ENCODE measurements at regions not wholly inside any gene's neighbourhood (a gene's known extent, or its start where the extent isn't known, plus 50 kb on each side); places are given as distances from the start of the nearest gene placed in this dataset.

DNA sequence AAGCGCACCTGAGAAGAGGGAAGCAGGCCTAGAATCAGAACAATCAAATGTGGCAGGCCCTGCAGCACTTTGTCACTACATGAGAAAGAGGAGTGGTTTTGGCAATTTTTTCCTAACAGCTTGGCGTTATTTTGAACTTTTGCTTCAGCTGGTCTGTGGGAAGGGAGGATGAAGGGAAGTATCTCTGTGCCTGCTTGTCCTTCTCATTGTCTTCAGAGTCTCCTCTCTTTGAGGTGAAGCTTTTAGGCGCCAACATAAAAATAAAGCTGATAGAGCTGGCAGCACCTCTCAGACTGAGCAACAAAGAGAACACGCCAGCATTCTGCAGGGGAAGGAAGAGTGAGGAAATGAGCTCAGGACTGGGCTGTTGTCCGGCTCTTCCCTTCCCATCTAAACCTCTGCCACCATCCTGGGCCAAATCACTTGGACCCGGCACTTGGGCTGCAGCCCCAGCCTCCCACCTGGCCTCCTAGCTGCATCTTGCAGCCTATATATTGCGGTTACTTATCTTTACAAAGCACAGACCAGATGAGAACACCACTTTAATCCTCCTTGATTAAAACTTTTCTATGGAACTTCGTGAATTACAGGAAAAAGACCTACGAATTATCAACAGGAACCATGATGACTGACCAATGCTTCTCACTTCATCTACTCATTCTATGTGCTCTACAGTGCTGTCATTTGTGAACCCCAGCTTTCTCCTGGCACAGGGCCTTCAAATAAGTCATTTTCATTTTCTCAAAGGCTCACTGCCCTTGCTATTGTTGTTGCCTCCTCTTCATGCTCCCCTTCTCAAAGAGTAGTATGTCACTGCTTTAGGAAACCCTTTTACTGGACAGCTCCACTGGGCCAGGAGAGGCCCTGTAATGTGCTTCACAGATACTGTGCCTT is 476.4 kb upstream of the HS3ST1 start:
- in situ Hi-C loops (cut with HindIII; ENCODE audit: low sequenced_read_pairs) = no loop called here

DNA sequence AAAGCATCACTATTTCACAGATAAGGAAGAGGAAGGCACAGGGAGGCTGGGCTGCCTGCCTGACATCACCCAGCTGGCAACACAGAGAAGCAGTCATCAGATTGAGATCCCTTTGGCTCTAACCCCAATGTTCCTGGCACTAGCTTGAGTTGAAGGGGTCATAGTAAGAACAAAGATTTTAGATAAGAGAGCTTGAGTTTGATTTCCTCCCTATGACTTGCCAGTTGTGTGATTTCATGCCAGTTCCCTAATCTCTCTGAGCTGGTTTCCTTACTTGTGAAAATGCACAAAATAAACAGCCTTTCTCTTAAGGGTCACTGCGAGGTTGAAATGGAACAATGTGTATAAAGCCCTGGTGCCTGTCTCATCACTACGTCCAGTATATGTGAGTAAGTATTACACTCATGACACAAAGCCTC is 475.4 kb upstream of the HS3ST1 start:
- in situ Hi-C loops (cut with HindIII; ENCODE audit: low sequenced_read_pairs) = no loop called here

DNA sequence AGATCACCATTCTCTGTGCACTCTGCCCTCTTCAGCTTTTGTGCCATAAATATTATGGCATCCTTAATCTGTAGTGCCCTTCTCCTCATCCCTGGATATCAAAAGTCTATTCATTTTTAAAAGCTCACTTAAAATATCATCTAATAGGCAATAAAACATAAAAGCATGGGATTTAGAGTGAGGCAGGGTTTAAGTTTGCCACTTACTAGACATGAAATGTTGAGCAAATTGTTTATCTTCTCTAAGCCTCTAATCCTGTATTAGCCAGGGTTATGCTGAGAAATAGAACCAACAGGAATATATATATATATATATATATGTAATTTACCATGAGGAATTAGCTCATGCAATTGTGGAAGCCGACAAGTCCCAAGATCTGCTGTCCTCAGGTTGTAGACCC is 472.4 kb upstream of the HS3ST1 start:
- in situ Hi-C loops (cut with HindIII; ENCODE audit: low sequenced_read_pairs) = no loop called here

DNA sequence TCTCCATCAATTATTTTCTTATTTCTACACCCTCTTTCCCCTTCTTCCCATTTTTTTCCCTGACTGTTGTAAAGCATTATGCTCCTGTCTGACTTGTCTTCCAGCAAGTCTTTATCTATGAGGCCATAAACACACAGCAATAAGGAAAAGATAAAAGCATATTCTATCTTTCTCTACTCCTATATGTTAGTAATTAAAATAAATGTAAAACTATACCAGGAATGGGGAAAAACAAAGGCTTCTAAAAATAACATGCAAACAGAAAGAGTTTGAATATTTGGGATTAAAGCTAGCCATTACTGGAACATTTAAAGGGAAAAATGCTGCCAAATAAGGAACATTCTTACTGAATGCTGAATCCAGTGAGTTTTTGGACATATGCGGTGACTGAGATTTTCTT is 471.7 kb upstream of the HS3ST1 start:
- in situ Hi-C loops (cut with HindIII; ENCODE audit: low sequenced_read_pairs) = no loop called here

DNA sequence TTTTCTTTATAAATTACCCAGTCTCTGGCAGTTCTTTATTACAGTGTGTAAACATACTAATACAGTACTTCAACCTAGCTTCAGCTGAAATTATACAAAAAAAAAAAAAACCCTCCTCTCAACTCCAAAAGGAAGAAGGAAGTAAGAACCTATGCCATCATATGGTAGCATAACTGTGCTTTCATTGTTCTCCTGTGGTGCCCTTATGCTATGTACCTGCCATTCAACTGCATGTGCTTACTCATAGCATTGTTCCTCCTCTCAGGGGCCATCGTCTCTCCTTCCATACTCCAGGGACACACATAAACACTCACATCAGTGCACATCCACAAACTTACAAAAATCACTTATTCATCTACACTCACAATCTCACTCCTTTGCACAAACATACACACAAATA is 470.1 kb upstream of the HS3ST1 start:
- in situ Hi-C loops (cut with HindIII; ENCODE audit: low sequenced_read_pairs) = no loop called here

DNA sequence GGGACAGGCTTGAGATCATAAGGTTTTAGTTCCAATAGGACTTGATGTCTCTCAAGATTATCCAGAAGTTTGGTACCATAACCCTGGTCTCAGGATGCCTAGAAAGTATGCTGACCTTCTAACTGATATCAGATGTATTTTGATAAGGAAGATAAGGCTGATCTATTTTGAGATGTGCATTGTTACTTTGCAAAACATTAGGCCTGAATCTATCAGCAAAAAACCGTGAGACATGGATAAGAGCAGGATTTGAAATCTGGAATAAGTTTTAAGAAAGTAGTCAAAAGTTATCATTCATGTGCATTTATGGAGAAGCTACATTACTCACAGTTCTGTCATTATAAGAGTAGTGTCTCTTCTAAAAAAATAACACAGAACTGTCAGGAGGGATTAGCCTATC is 467.1 kb upstream of the HS3ST1 start:
- in situ Hi-C loops (cut with HindIII; ENCODE audit: low sequenced_read_pairs) = no loop called here

DNA sequence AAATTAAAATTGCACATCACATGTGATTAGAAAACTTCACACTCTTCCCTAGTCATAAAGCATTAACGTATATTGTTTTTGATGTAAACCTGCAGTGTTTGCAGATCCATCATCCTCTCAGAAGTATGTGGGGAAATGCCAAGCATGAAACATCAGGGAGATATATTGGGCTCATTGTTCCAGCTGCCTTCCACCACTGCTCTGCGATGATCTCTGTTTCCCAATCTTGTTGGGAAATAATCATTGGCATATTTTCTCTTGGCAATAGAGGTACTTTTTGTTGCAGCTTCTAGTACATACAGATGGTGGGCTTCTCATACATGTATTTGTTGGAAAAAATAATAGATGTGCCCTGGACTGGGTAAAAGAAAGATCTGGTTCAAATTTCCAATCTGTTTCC is 466.3 kb upstream of the HS3ST1 start:
- in situ Hi-C loops (cut with HindIII; ENCODE audit: low sequenced_read_pairs) = no loop called here

DNA sequence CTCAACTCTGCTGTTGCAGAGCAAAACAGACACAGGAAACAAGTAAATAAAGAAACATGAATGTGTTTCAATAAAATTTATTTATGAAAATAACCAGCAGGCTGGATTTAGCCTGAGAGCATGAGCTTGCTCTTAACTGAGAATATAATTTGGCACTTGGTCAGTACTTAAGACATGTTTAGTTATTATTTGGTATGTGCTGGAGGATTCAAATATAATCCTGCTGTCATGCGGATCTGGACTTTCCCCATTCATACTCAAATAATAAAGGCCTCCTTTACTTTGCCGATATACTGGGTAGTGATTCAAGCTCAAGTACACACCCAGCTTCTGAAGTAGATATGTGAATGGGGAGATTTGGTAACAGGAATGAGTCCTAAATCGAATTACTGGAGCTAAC is 465.5 kb upstream of the HS3ST1 start:
- in situ Hi-C loops (cut with HindIII; ENCODE audit: low sequenced_read_pairs) = no loop called here

DNA sequence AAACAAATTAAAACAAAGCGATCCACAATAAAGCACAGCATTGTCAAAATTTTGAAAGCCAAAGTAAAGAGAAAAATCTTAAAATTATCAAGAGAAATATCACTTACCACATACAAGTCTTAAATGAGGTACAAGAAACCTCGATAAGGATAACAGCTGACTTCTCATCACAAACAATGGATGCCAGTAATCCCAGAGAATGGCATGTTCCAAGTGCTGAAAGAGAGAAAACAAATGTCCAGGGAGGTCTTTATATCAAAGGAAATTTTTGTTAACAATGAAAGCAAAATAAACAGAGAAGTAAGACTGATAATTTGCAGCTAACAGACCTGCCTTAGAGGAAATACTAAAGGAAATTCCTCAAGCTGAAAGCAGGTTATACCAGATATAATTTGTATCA is 460.4 kb upstream of the HS3ST1 start:
- in situ Hi-C loops (cut with HindIII; ENCODE audit: low sequenced_read_pairs) = no loop called here

DNA sequence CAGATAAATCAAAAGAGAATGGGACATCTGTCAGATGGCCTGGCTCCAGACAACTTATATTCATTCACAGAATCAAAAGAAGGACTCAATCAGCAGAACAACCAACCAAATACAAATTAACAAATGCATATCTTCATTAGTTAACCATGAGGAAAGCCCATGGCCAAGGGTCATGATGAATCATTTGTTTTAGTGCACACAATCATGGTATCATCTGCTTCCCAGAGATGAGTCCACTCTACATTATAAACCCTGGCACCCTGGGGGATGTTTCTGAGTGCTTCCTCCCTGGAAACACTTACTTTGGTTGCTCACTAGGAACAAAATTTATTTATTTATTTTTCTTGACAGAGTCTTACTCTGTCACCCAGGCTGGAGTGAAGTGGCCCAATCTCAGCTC is 453.3 kb upstream of the HS3ST1 start:
- in situ Hi-C loops (cut with HindIII; ENCODE audit: low sequenced_read_pairs) = no loop called here

DNA sequence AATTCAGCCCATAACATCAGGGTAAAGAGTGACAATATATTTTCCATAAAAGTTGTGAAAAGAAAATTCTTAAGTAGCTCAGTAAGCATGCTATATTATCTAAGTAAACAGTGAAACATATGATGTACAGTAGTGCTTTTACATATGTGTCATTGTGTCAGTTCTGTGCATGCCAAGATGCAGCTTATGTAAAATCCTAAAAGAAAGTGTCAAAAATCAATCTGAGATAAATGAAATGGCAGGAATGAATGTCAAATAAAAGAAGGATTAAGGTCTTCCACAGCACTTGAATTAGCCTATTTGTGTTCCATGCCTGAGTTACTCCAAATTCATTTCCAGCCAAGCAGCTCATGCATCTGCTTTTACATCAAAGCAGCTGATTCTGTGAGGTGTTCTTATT is 452.7 kb upstream of the HS3ST1 start:
- in situ Hi-C loops (cut with HindIII; ENCODE audit: low sequenced_read_pairs) = no loop called here

DNA sequence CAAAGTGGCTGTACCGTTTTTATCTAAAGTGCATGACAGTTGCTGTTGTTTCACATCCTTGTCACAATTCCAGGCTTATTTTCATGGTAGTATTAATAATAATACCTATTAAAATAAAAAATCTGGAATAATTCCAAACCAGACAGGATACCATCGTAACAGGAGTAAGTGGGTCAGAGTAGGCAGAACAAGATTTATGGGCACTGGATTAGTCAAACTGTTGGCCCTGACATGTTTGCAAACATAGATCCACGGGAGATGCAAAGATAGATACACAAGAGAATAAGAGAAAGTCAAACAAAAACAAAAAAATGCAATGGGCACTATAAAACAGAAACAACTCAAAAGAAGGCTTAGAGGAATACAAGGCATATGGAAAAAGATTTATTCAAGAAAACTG is 449.5 kb upstream of the HS3ST1 start:
- in situ Hi-C loops (cut with HindIII; ENCODE audit: low sequenced_read_pairs) = no loop called here

DNA sequence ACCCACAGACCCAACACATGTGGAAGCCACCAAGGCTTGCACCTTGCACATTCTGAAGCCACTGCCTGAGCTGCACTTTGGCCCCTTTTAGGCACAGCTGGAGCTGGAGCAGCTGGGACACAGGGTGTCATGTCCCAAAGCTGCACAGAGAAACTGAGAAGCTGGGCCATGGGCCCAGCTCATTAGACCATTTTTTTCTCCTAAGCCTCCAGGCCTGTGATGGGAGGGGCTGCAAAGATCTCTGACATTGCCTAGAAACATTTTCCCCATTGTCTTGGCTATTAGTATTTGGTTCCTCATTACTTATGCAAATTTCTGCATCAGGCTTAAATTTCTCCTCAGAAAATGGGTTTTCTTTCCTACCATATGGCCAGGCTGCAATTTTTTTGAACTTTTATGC is 447.4 kb upstream of the HS3ST1 start:
- in situ Hi-C loops (cut with HindIII; ENCODE audit: low sequenced_read_pairs) = no loop called here

DNA sequence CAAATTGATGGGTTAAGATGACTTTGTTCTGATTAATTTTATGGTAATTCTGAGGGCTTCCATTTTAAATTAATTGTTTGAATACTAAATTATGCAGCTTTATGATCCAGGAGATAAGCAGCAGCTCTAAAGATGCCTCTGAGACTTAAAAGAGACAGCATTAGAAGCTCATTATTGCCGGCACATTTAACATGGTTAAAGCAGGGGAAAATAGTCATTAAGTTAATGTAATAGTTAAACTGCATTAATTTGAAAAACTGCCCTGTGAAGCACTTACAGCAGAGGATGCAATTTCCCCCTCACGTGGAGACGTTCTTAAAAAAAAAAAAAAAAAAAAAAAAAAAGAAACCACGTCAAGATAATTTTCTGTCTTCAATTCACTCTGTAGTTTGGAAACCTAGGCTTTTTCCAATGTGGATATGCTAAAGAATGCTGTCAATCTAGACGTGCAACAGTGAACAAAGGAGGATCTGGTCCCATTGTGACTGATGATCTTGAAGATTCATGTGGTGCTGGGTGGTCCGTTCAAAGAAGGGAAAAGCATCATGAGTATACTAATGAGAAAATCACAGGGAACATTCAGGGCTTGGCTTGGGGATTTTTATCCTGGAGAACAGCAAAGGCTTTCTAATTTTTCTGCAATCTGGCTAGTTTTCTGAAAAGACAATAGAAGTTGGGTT is 440.6 kb upstream of the HS3ST1 start:
- in situ Hi-C loops (cut with HindIII; ENCODE audit: low sequenced_read_pairs) = loop anchor here (5.0 kb wide), 1 partner anchor 48 kb away; no protein-coding TSS in a partner anchor

DNA sequence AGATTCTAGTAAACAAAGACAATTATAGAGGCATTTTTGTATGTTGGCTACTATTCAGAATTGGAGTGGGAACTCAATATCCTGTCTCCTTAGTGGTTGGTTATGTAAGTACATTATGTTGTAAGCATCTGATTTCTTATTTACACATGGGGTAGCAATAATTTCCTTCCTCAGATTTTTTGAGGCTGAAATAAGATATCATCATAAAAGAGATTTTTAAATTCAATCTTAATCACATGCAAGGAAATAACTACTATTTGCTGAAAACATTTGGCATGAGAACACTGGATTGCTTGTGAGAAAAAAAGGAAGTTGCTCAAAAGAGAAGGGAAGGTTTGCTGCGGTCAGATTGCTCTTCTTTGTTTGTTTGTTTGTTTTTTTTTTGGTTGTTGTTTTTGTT is 437.7 kb upstream of the HS3ST1 start:
- in situ Hi-C loops (cut with HindIII; ENCODE audit: low sequenced_read_pairs) = loop anchor here (5.0 kb wide), 1 partner anchor 51 kb away; no protein-coding TSS in a partner anchor

DNA sequence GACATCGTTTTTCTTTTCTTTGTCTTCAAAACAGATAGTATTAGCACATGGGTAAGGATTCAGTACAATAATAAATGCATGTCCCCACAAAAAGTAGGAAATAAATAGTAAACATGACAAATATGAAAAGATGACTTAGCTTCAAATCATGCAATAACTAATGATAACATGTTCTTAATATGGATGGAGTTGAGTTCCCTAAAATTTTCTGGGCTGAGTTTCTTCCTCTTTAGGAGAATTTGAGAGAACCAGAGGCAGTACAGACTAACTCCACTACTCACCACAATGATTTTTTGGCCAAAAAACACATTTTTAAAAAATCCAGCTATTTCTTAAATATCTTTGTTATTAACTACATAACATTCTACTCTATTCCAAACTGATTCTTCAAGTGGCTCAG is 432.3 kb upstream of the HS3ST1 start:
- in situ Hi-C loops (cut with HindIII; ENCODE audit: low sequenced_read_pairs) = no loop called here

DNA sequence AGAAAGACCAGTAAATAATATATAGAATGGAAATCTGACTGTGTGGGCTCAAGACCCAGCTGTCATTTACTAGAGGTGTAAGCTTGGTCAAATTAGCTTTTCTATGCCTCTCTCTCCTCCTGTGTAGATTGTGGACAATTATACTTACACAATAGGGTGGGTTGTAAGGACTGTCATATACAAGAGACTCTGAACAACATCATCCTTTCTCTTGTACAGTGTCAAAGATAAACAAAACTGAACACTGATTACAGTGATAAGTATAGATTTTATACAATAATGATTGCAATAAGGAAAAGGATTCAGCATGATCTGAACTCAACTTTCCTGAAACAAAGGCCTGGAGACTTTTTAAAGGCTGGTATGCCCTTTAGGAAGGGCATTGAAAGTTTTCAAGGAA is 429.2 kb upstream of the HS3ST1 start:
- in situ Hi-C loops (cut with HindIII; ENCODE audit: low sequenced_read_pairs) = no loop called here

DNA sequence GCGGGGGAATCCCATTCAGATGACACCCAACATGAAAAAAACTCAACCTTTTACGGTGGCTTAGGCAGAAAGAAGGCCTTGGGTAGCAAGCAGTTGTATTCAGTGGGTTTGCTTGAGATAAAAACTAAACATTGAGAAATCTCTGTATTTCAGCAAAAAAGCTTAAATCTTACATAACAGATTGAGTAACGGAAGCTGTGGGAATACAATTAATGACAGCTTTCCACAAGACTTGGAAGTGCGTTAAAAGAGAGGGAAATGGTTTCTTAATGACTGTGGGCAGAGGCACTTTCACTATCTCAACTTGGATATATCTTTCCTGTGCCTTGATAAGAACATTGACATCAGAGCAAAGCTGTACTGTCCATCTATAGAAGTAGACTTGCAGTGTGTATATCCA is 418.5 kb upstream of the HS3ST1 start:
- in situ Hi-C loops (cut with HindIII; ENCODE audit: low sequenced_read_pairs) = no loop called here

DNA sequence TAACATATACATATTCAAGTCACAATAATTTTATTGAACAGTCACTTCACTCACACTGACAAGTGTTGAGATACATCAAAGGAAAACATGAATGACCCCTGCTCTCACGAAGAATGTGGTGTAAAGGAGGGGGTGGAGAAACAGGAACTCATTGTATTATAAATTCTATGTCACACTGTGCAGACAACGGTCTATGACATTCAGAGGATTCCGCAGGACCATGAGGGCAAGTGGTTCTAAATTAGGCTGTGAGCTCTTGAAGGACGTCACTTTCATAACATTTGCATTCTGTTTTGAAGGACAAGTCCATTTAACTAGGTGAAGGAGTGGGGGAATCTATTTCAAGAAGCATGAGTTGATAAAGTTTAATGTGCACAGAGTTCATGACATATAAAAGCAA is 415.2 kb upstream of the HS3ST1 start:
- in situ Hi-C loops (cut with HindIII; ENCODE audit: low sequenced_read_pairs) = no loop called here

DNA sequence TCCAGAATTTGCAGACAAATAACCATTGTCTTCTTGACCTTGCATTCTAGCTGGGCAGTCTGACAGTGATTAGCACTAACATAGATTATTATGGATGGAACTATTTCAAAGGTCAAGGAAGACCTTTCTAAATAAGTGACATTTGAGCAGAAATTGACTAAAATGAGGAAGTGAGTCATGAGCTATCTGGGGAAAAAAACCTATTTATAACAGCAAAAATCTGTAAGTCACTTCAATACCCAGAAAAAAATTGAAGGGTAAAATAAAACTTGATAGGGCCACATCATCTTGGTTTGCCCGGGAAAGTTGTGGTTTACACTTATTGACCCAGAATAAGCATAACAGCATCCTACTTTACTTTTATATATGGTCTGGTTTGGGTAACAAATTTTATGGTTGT is 414.6 kb upstream of the HS3ST1 start:
- in situ Hi-C loops (cut with HindIII; ENCODE audit: low sequenced_read_pairs) = no loop called here

DNA sequence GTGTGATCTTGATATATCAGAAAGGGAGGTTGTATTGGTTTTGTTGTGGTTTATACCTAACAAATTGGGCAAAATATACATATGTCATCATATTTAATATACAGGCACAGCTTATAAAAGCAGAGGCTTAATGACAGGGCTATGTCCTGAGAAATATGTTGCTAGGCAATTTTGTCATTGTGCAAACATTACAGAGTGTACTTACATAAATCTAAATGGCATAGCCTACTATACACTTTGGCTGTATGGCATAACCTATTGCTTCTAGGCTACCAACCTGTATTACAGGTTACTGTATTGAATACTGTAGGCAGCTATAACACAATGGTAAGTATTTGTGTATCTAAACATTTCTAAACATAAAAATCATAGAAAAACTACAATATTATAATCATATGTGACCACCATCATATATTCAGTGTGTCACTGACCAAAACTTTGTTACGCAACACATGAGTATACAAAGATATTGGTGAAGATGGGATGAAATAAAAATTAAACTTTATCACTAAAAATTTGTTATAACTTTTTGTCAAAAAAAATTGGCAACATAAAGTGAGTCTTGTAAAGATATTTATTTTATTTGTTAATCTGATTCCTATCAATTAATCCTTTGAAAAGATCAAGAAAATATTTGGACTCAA is 414.0 kb upstream of the HS3ST1 start:
- in situ Hi-C loops (cut with HindIII; ENCODE audit: low sequenced_read_pairs) = no loop called here

DNA sequence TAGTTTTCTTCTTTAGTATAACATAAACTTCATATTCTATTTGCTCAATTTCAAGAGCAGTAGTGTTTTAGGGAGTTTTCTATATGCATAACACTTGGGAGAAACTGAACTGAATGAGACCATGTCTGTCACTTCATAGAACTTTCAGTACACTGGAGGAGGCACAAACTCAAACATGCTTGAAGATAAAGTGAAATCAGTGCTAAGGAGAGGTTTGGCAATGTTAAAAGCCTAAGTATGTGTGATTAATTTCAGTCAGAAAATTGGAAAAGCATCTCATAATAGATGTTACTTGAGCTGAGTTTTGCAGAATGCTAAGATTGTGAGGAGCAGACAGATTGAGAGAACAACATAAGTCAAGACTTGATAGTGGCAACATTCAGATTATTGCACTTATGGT is 411.2 kb upstream of the HS3ST1 start:
- in situ Hi-C loops (cut with HindIII; ENCODE audit: low sequenced_read_pairs) = no loop called here
